Liver (tissue), 3 donors: ENCODE measurements at regions not wholly inside any gene's neighbourhood (a gene's known extent, or its start where the extent isn't known, plus 50 kb on each side); places are given as distances from the start of the nearest gene placed in this dataset.

ENCODE experiments used
- CTCF ChIP-seq: fragments of 150-350 bp; IDR thresholded peaks from 2 replicates; pipeline ENCODE4 v1.5.1; 2017; ENCODE audit warnings: improper control_type of control experiment, low read depth, low read length; ENCODE audit not compliant: missing input control
- GABPA ChIP-seq, 2 donors: IDR thresholded peaks in 1 of 2; conservative IDR thresholded peaks in 1 of 2; 2 replicates each; pipeline ENCODE4 v1.6.1; 2016; ENCODE audit warnings: antibody characterized with exemption in 2 of 2, mild to moderate bottlenecking in 1 of 2, moderate library complexity in 1 of 2
- JUND ChIP-seq, 2 donors: IDR thresholded peaks; 2 replicates each; pipeline ENCODE4 v1.6.1; 2016; ENCODE audit warnings: antibody characterized with exemption in 2 of 2
- NR2F2 ChIP-seq: IDR thresholded peaks from 2 replicates; pipeline ENCODE4 v1.6.1; 2016; ENCODE audit warnings: antibody characterized with exemption
- RXRA ChIP-seq, 2 donors: IDR thresholded peaks; 2 replicates each; pipeline ENCODE4 v1.6.1; 2017 to 2018; ENCODE audit warnings: antibody characterized with exemption in 2 of 2, mild to moderate bottlenecking in 1 of 2
- YY1 ChIP-seq: IDR thresholded peaks from 2 replicates; pipeline ENCODE4 v1.6.1; 2016; ENCODE audit warnings: antibody characterized with exemption, mild to moderate bottlenecking
- TF ChIP-seq, protein P1 (sequence below): IDR thresholded peaks from 2 replicates; pipeline ENCODE4 v1.6.1; 2016; ENCODE audit warnings: antibody characterized with exemption, mild to moderate bottlenecking
- donor health status: healthy.
- donor health status: healthy.

- no peak for TF ChIP-seq JUND (IDR thresholded peaks at IDR 0.05)
- TF ChIP-seq CTCF, result no peak
- TF ChIP-seq NR2F2, result no peak
- TF ChIP-seq RXRA (IDR thresholded peaks at IDR 0.05), result no peak
- TF ChIP-seq, protein P1, sequence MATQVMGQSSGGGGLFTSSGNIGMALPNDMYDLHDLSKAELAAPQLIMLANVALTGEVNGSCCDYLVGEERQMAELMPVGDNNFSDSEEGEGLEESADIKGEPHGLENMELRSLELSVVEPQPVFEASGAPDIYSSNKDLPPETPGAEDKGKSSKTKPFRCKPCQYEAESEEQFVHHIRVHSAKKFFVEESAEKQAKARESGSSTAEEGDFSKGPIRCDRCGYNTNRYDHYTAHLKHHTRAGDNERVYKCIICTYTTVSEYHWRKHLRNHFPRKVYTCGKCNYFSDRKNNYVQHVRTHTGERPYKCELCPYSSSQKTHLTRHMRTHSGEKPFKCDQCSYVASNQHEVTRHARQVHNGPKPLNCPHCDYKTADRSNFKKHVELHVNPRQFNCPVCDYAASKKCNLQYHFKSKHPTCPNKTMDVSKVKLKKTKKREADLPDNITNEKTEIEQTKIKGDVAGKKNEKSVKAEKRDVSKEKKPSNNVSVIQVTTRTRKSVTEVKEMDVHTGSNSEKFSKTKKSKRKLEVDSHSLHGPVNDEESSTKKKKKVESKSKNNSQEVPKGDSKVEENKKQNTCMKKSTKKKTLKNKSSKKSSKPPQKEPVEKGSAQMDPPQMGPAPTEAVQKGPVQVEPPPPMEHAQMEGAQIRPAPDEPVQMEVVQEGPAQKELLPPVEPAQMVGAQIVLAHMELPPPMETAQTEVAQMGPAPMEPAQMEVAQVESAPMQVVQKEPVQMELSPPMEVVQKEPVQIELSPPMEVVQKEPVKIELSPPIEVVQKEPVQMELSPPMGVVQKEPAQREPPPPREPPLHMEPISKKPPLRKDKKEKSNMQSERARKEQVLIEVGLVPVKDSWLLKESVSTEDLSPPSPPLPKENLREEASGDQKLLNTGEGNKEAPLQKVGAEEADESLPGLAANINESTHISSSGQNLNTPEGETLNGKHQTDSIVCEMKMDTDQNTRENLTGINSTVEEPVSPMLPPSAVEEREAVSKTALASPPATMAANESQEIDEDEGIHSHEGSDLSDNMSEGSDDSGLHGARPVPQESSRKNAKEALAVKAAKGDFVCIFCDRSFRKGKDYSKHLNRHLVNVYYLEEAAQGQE, result no peak
- TF ChIP-seq GABPA (IDR thresholded peaks at IDR 0.05 in 1 of 2, conservative IDR thresholded peaks at IDR 0.05 in 1 of 2), result no peak
- no peak for TF ChIP-seq YY1
These were observed 783.6 kb downstream of the ETS1 start for GRCh38 chr11:127803755-127804154.
